GM12891 (cell line): ENCODE measurements at regions not wholly inside any gene's neighbourhood (a gene's known extent, or its start where the extent isn't known, plus 50 kb on each side); places are given as distances from the start of the nearest gene placed in this dataset.

Experiments used
- POLR2A ChIP-seq: IDR thresholded peaks from 2 replicates; pipeline ENCODE4 v1.6.1; 2011; ENCODE audit warnings: low read depth, low read length, control low read depth
- POLR2AphosphoS5 ChIP-seq: IDR thresholded peaks from 2 replicates; pipeline ENCODE4 v1.6.1; 2011; ENCODE audit warnings: low read depth, low read length, control low read depth

DNA sequence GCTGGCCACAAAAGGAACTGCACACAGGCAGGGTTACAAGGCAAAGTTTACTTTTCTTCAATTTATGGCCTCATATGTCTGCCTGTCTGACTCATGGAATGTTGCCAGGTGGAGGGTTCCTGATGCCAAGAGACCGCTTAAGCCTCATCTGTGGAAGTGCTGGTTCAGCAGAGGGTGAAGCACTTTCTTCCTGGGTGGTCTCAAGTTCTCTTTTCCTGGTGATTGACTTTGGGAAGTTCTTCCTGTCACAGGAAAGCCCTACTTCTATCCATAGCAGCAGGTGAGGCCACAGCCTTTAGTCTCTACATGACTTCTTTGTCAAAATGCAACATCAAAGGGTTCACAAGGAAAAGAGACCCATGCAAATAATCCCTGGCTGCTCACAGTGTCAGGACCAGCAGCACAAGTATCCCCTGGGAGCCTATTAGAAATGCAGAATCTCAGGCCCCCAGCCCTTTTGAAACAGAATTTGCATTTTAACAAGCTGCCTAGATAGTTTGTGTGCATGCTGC is 81.4 kb upstream of the IGFBP7 start:
- TF ChIP-seq POLR2A (no peak), POLR2AphosphoS5 (no peak)
